SK-N-SH treated with all-trans-retinoic acid at 6 μM for 48 hours (cell line): ENCODE measurements at regions not wholly inside any gene's neighbourhood (a gene's known extent, or its start where the extent isn't known, plus 50 kb on each side); places are given as distances from the start of the nearest gene placed in this dataset.
"Not testable (repeated sequence)": the region's sequence is repeated elsewhere in the genome, so short reads cannot be mapped to it uniquely, and the experiment has no call there.

Experiments
- ATAC-seq: fragments of 200-7000 bp; cut with Tn5 transposase; 3 replicates; pipeline ENCODE4 v1.9.1; 2020; ENCODE audit warnings: mild to moderate bottlenecking, moderate library complexity
- CSDC2 ChIP-seq: fragments of 250-450 bp; sonication (Bioruptor Pico); IDR thresholded peaks from 2 replicates; pipeline ENCODE4 v1.5.0; 2020; ENCODE audit warnings: mild to moderate bottlenecking, moderate library complexity
- ESRRG ChIP-seq: fragments of 250-450 bp; sonication (Bioruptor Pico); IDR thresholded peaks from 2 replicates; pipeline ENCODE4 v1.6.1; 2021; ENCODE audit warnings: mild to moderate bottlenecking
- ISL1 ChIP-seq: fragments of 250-450 bp; sonication (Bioruptor Pico); IDR thresholded peaks from 2 replicates; pipeline ENCODE4 v2.1.2; 2022; ENCODE audit warnings: mild to moderate bottlenecking, moderate library complexity
- RARB ChIP-seq: fragments of 250-450 bp; sonication (Bioruptor Pico); IDR thresholded peaks from 2 replicates; pipeline ENCODE4 v1.8.0; 2021; ENCODE audit warnings: mild to moderate bottlenecking, moderate library complexity
- TCF4 ChIP-seq: fragments of 250-450 bp; sonication (Bioruptor Pico); IDR thresholded peaks from 2 replicates; pipeline ENCODE4 v1.8.0; 2021; ENCODE audit warnings: mild to moderate bottlenecking, moderate library complexity, borderline replicate concordance
- TSHZ2 ChIP-seq: fragments of 250-450 bp; sonication (Bioruptor Pico); IDR thresholded peaks from 2 replicates; pipeline ENCODE4 v1.5.0; 2020; ENCODE audit warnings: mild to moderate bottlenecking, moderate library complexity
- ZC3H10 ChIP-seq: fragments of 250-450 bp; sonication (Bioruptor Pico); IDR thresholded peaks from 2 replicates; pipeline ENCODE4 v1.5.1; 2021; ENCODE audit warnings: mild to moderate bottlenecking, moderate library complexity
- ZFP3 ChIP-seq: fragments of 250-450 bp; sonication (Bioruptor Pico); IDR thresholded peaks from 2 replicates; pipeline ENCODE4 v1.5.0; 2020; ENCODE audit warnings: mild to moderate bottlenecking, moderate library complexity
- ZNF565 ChIP-seq: fragments of 450-650 bp; formaldehyde crosslinking; conservative IDR thresholded peaks from 2 replicates; pipeline ENCODE4 v1.5.0; 2020; ENCODE audit warnings: low read depth, mild to moderate bottlenecking, moderate library complexity
- TF ChIP-seq, protein P1 (sequence below): fragments of 250-450 bp; sonication (Bioruptor Pico); IDR thresholded peaks from 2 replicates; pipeline ENCODE4 v1.5.1; 2020; ENCODE audit warnings: low read depth, mild to moderate bottlenecking, moderate library complexity

GRCh38 chr16:29170393-29171119, 185.7 kb downstream of the LAT start:
- peak; percentile 53; the same call in 2 of the 3 replicates for ATAC-seq

DNA sequence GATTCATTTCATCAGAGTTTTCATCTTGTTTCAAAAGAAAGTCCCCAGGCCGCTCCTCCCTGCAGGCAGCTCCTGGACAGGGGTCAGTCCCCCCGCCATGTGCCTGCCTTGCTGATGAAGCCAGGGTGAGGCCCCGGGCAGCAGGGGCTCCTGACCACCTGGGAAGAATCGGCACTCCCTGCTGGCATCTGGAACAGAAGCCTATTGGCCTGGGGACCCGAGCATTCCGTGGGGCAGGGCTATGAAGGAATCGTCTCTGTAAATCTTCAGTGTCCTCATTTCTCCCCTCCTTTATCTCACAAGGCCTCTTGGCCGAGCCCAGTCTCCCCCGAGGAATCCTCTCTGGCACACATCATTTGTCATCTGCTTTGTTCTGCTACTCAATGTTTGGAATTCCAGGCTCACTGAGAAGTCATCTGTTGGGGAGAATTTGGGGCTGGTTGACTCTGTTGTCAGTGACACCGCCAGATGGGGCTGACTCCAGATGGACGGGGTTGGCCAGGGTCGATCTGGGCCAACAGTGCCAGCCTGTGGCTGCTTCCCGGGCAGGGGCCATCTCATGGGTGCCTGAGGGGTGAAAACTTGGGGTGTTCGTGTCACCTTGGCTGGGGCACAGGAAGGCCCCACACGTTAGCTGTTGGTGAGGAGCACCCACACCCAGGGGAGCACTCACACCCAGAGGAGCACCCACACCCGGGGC, 184.6 kb downstream of the LAT start:
- ATAC-seq, result peak; percentile 77
- TF ChIP-seq TCF4 (CRISPR knock-in tag) (peak; percentile 50; the same call in 1 of the 2 replicates), ISL1 (0 out of 2 replicates have a peak, but pooled peaks have one; percentile 34)

More at GRCh38 chr16:29170393-29171119, 185.7 kb downstream of the LAT start:
- TF ChIP-seq TSHZ2 (CRISPR knock-in tag) (0 out of 2 replicates have a peak, but pooled peaks have one; percentile 65), TCF4 (CRISPR knock-in tag) (peak; percentile 71; the same call in 1 of the 2 replicates)

DNA sequence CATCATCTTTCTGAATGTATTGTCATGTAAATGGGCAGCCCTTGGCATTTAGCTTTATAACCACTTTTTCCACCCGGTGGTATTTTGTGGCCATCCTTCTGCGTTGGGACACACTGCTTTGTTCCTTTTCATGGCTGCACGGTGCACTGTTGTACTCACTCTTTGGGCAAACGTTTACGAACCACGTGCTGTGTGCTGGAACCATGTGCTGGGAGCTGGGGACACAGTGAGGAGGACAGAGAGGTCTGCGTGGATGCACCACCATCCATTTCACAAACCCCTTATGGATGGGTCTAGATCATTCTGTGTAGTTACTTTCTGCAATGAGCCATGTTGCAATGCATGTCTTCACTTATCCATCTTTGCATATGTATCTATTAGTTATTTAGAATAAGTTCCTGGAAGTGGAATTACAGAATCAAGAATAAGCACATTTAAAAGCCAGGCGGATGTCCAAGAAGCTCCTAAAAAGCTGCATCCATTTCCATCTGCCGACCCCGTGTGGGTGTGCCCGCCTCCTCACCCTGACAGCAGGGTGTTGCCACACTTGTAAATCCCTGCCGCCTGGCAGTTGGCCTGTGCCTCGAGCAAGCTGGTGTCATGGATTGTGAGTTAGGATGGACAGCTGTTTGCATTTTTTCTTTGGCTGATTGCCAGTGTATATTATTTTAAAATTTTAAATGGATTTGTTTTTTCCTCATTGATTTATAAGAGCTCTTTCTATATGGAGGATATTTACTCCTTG, 183.8 kb downstream of the LAT start:
- not testable (repeated sequence) for ATAC-seq

DNA sequence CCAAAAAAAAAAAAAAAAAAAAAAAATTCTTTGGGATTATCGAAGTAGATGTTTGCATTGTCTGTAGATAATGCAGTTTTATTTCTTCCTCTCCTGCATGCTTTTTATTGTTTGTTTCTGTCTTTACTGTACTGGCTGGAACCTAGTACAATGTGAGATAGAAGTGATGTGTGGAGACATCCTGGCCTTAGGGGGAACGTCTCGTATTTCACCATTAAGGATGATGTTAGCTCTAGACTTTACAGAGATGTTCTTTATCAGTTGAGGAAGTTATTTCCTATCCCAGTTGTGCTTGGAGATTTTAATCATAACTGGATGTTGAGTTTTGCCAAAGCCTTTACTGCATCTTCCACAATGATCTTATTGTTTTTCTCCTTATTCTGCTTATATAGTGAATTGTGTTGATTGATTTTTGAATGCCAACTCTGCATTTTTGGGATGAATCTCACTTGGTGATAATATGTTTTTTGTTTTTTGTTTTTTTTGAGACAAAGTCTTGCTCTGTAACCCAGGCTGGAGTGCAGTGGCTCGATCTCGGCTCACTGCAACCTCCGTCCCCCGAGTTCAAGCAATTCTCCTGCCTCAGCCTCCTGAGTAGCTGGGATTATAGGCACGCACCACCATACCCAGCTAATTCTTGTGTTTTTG, 179.7 kb downstream of the LAT start:
- not testable (repeated sequence) for ATAC-seq

DNA sequence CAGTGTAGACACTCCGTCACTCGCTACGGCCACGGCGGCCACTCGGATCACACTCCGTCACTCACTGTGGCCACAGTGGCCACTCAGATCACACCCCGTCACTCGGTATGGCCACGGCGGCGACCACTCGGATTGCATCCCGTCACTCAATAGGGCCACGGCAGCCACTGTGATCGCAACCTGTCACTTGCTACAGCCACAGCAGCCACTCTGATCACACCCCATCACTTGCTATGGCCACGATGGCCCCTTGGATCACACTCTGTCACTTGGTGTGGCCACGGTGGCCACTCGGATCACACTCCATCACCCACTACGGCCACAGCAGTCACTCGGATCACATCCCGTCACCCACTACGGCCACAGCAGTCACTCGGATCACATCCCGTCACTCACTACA, 175.3 kb downstream of the LAT start:
- not testable (repeated sequence) for ATAC-seq

DNA sequence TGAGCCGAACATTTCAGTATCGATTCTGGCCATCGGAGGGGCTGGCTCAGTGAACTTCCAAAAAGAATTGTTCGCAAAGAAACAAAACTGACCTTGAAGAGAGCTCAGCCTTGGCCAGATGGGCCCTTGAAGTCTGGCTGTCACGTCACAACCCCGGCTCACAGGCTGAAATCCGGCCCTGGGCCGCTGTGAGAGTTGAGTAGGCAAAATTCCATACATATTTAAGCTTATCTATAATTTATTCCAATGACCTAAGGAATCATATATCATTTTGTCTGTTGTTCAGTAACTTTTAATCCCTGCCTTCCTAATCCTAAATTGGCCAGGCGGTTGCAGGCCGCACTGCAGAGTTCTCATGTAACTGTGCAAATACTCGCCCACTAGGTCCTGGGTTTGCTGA, 174.8 kb downstream of the LAT start:
- not testable (repeated sequence) for ATAC-seq

- TF ChIP-seq CSDC2 (no peak), ZNF565 (no peak), ZFP3 (CRISPR knock-in tag) (no peak), TSHZ2 (CRISPR knock-in tag) (no peak), TCF4 (CRISPR knock-in tag) (no peak), ZC3H10 (no peak), RARB (CRISPR knock-in tag) (no peak), ESRRG (CRISPR knock-in tag) (no peak)
- TF ChIP-seq, protein P1, sequence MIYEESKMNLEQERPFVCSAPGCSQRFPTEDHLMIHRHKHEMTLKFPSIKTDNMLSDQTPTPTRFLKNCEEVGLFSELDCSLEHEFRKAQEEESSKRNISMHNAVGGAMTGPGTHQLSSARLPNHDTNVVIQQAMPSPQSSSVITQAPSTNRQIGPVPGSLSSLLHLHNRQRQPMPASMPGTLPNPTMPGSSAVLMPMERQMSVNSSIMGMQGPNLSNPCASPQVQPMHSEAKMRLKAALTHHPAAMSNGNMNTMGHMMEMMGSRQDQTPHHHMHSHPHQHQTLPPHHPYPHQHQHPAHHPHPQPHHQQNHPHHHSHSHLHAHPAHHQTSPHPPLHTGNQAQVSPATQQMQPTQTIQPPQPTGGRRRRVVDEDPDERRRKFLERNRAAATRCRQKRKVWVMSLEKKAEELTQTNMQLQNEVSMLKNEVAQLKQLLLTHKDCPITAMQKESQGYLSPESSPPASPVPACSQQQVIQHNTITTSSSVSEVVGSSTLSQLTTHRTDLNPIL, result no peak
- TF ChIP-seq, all 23 proteins: peak for 0
- no peak for ATAC-seq
Measured at GRCh38 chr16:29158785-29159184, 173.9 kb downstream of the LAT start.

- not testable (repeated sequence) for ATAC-seq
Measured at GRCh38 chr16:29158031-29158784, 173.4 kb downstream of the LAT start.

DNA sequence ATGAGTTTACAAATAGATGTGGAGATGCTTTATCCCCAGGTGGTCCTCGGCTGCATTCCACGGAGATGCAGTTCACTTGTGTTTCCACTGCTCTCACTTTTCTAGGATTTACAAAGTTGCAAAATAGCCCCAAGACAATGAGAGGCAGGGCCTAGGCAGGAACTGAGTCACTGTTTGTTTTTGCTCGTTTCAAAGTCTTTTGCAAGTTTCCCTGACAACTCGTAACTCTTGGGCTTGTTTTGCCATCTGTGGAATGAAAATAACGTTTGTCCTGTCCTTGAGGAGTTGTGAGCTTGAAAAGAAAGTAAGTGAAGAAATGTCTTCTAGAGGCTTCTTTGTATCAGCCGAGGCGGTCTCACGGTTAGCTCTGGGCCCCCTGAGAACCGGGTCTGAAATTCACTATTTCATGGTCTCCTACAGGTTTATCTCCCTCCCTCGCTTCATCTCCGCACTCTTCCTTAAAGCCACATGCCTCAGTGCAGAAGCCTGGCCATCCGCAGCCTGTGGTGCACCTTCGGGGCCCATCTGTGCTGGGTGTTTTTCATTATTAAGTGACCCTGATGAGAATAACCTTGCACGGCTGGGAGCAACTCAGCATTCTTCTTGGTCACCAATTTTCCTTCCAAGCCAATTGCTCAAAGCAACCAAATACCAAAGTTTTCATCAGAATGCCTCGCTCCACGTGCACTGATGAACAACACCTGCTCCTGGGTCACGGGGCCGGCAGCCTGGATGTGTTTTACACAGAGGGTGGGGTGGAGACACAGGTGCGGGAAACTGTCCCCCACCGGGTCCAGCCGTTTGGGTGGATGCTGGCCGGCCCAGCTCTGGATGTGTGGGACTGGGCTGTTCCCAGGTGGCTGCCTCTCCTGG, 172.4 kb downstream of the LAT start:
- ATAC-seq, result peak; percentile 83
